Stomach (tissue), 4 donors: ENCODE measurements at regions not wholly inside any gene's neighbourhood (a gene's known extent, or its start where the extent isn't known, plus 50 kb on each side); places are given as distances from the start of the nearest gene placed in this dataset.

Experiments used
- EP300 ChIP-seq: sonication (generic); formaldehyde crosslinking; IDR thresholded peaks from one replicate; pipeline ENCODE4 v1.6.1; 2017; ENCODE audit warnings: antibody characterized with exemption
- POLR2AphosphoS5 ChIP-seq, 3 donors: sonication (generic); formaldehyde crosslinking; IDR thresholded peaks; one replicate each; pipeline ENCODE4 v1.6.1; 2016; ENCODE audit warnings: antibody characterized with exemption in 3 of 3
- TF ChIP-seq, protein P1 (sequence below), 7 experiments: fragments of 450-650 bp in 4 of 7; fragments of 200-600 bp in 3 of 7; sonication (generic) in 3 of 7; IDR thresholded peaks; one replicate each; pipeline ENCODE4 v1.5.1; 2016 to 2019; ENCODE audit warnings: antibody characterized with exemption in 7 of 7, control low read depth in 2 of 7, mild to moderate bottlenecking in 1 of 7

- TF ChIP-seq, protein P1, sequence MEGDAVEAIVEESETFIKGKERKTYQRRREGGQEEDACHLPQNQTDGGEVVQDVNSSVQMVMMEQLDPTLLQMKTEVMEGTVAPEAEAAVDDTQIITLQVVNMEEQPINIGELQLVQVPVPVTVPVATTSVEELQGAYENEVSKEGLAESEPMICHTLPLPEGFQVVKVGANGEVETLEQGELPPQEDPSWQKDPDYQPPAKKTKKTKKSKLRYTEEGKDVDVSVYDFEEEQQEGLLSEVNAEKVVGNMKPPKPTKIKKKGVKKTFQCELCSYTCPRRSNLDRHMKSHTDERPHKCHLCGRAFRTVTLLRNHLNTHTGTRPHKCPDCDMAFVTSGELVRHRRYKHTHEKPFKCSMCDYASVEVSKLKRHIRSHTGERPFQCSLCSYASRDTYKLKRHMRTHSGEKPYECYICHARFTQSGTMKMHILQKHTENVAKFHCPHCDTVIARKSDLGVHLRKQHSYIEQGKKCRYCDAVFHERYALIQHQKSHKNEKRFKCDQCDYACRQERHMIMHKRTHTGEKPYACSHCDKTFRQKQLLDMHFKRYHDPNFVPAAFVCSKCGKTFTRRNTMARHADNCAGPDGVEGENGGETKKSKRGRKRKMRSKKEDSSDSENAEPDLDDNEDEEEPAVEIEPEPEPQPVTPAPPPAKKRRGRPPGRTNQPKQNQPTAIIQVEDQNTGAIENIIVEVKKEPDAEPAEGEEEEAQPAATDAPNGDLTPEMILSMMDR (IDR thresholded peaks at IDR 0.05), result no peak
- TF ChIP-seq EP300, result no peak
- no peak for TF ChIP-seq POLR2AphosphoS5 (IDR thresholded peaks at IDR 0.05)
Observed at GRCh38 chr21:41567901-41568510, 60.0 kb upstream of the TMPRSS2 start.
